ENCODE measurements at regions not wholly inside any gene's neighbourhood (a gene's known extent, or its start where the extent isn't known, plus 50 kb on each side); places are given as distances from the start of the nearest gene placed in this dataset.
"Not testable (repeated sequence)": the region's sequence is repeated elsewhere in the genome, so short reads cannot be mapped to it uniquely, and the experiment has no call there.

- DNase-seq, result not testable (repeated sequence)
Measured at GRCh38 chr21:10431995-10432394, 89.4 kb upstream of the TPTE start.

GRCh38 chr21:10432456-10432855, 88.9 kb upstream of the TPTE start:
- DNase-seq, result not testable (repeated sequence)

GRCh38 chr21:10437977-10438376, 83.4 kb upstream of the TPTE start:
- not testable (repeated sequence) for DNase-seq

- DNase-seq, result not testable (repeated sequence)
Measured at GRCh38 chr21:10440639-10441038, 80.7 kb upstream of the TPTE start.

GRCh38 chr21:10442018-10442417, 79.4 kb upstream of the TPTE start:
- DNase-seq, result not testable (repeated sequence)

GRCh38 chr21:10445685-10446084, 75.7 kb upstream of the TPTE start:
- not testable (repeated sequence) for DNase-seq

GRCh38 chr21:10449451-10449850, 71.9 kb upstream of the TPTE start:
- not testable (repeated sequence) for DNase-seq

GRCh38 chr21:10451274-10451673, 70.1 kb upstream of the TPTE start:
- DNase-seq, result not testable (repeated sequence)

GRCh38 chr21:10457765-10458164, 63.6 kb upstream of the TPTE start:
- not testable (repeated sequence) for DNase-seq

- not testable (repeated sequence) for DNase-seq
Measured at GRCh38 chr21:10460957-10461356, 60.4 kb upstream of the TPTE start.

- DNase-seq, result not testable (repeated sequence)
Measured at GRCh38 chr21:10461445-10461844, 59.9 kb upstream of the TPTE start.

- no peak for DNase-seq
Measured at GRCh38 chr21:10463156-10463555, 58.2 kb upstream of the TPTE start.

GRCh38 chr21:10464975-10465374, 56.4 kb upstream of the TPTE start:
- no peak for DNase-seq

GRCh38 chr21:10465524-10466110, 55.8 kb upstream of the TPTE start:
- DNase-seq, result not testable (repeated sequence)

- no peak for DNase-seq
Measured at GRCh38 chr21:10466200-10466599, 55.2 kb upstream of the TPTE start.
